ENCODE measurements at regions not wholly inside any gene's neighbourhood (a gene's known extent, or its start where the extent isn't known, plus 50 kb on each side); places are given as distances from the start of the nearest gene placed in this dataset.
"Not testable (repeated sequence)": the region's sequence is repeated elsewhere in the genome, so short reads cannot be mapped to it uniquely, and the experiment has no call there.

DNA sequence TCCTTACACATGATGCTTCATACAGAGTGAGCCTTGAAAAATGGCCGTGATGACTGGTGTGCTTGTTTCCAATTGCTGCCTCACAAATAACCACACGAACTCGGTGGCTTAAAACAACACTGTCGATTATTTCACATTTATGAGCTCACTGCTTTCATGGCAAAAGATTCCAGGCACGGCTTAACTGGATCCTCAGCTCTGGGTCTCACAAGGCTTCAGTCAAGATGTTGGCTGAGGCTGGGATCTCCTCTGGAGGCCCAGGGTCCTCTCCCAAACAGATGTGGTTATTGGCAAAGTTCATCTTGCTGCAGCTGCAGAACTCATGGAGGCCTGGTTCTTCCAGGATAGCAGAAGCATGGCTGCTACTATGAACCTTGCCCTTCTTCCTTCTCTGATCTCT is 144.6 kb downstream of the TFAP2C start:
- no peak for DNase-seq

DNA sequence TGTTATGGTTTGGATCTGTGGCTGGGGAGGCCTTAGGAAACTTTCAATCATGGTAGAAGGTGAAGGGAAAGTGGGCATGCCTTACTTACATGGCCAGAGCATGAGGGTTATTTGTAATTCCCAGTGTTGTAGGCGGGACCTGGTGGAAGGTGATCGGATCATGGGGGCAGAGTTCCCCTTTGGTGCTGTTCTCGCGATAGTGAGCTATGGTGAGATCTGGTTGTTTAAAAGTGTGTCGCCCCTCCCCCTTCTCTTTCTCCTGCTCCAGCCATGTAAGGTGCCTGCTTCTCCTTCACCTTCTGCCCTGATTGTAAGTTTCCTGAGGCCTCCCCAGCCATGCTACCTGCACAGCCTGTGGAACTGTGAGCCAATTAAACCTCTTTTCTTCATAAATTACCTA is 145.8 kb downstream of the TFAP2C start:
- no peak for DNase-seq

DNA sequence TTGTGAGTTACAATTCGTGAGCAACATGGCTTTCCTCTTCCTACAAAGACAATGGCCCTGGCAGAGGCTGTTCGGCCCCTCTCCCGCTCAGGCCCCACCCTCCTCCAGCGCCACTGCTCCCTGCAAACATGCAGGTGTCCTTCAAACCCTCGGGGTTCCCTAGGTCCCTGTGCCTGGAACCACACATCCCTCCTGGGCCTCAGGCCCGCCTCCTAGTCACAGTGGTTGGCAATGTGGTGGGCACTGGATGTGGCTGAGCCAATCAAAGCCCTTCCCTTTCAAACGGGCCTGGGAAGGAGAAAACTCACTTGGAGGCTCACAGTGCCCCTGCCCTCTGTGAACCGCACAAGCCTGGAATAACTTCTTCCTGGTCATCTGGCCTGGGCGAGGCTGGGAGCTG is 147.2 kb downstream of the TFAP2C start:
- DNase-seq, result no peak

DNA sequence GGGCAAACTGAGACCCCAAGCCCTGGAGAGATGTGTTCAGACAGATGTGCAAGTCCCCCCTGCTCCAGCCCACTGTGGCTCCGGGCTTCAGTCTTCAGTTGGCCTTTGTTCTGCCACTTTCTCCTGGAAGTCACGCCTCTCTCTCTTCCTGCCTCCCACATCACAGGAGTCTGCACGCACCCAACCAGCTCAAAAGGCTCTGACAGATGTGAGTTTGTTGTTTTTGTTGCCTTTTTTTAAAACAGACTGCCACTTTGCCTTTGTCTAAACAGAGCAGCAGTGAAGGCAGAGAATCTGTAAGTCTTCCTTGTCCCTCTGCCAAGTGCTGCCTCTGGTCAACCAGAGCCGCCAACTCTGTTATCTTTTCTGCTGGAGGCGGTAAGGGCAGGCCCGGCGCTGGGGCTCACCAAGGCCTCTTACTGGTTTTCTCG is 149.7 kb downstream of the TFAP2C start:
- DNase-seq, result no peak

DNA sequence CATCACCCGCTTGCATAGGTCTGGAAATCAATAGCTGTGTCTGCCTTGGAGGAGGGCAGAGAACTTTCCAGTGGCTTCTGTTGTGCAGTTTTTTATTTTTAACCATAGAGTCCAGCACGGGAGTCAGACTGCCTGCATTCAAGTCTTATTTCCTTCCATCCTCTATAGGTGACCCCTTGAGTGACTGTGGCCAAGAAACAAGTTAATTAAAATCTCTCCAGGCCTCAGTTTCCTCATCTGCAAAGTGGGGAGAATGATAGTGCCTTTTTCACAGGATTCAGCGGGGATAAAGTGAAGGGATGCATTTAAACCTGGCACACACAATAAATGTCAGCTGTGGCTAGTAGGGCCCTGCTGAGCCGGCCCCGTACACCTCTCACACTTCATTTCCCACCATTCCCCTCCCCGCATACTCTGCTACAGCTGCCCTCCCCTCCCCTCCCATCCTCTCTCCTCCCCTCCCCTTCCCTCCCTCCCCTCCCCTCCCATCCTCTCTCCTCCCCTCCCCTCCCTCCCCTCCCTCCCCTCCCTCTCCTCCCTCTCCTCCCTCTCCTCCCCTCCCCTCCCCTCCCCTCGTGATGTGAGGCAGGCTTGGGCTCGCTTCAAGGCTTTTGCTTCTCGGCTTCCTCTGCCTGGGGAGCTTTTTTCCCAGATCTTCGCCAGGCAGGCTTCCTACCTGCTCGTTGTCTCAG is 150.5 kb downstream of the TFAP2C start:
- DNase-seq, result no peak

DNA sequence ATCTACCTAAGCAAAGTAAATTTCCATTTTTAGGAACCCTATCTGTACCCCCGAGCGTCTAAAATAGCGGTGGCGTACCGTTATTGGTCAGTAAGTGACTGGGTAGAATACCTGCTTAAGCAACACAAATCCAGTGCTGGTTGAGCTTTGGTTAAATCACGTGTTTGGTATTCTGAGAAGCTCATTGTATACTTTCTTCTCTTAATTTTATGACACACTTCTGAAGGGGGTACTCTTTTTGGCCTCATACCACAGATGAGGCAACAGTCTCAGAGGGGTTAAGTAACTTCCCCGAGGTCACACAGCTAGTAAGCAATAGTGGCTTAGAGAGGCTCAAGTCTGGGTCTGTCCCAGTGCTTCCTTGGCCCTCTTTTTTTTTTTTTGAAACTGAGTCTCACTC is 151.2 kb downstream of the TFAP2C start:
- DNase-seq, result no peak

DNA sequence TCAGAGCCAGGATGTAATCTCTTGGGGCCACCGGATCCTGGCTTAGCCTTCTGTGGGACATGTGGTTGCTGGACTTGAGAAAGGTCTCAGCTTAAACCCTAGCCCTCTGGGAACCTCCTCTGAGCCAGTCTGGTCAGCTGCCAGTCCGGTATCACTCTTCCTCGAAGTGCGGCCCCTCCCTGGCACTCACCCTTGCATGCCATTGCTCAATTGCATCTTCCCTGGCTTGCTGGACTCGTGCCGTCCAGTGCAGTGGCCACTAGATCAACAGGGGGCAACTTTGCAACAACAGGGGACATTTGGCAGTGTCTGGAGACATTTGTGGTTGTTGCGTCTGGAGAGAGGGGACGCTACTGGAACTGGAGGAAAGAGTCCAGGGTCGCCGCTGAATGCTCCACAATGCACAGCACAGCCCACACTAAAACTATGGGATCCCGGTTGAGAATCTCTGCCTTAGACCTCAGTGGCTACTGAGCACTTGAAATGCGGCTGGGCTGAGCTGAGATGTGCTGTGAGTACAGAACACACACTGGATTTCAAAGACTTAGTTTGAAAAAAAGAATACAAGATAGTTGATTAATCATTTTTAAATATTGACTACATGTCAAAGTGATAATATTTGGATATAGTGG is 152.1 kb downstream of the TFAP2C start:
- DNase-seq, result no peak

DNA sequence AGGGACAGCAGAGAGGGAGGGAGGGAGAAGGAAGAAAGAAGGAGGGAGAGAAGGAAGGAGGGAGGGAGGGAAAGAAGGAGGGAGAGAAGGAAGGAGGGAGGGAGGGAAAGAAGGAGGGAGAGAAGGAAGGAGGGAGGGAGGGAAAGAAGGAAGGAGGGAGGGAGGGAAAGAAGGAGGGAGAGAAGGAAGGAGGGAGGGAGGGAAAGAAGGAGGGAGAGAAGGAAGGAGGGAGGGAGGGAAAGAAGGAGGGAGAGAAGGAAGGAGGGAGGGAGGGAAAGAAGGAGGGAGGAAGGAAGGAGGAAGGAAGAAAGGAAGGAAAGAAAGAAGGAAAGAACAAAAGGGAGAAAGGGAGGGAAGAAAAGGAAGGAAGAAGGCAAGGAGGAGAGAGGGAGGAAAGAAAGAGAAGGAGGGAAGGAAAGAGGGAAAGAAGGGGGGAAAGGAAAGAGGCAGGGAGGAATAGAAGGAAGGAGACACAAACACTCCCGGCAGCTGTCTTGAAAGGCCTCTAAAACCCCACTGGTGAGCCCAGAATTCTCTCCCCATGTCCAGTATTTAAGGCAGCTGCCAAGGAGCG is 153.0 kb downstream of the TFAP2C start:
- not testable (repeated sequence) for DNase-seq

DNA sequence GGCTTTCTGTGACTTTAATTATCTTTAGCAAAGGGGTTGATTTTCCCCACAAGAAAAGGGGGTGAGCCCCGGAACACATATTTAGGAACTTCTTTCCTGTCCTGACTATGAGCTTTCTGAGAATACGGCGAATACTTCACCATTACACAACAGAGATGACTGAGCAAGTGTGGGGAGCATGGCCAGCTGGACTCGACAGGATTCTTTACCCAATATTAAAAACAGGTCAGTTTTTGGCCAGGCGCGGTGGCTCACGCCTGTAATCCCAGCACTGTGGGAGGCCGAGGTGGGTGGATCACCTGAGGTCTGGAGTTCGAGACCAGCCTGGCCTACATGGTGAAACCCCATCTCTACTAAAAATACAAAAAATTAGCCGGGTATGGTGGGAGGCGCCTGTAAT is 153.7 kb downstream of the TFAP2C start:
- DNase-seq, result not testable (repeated sequence)

DNA sequence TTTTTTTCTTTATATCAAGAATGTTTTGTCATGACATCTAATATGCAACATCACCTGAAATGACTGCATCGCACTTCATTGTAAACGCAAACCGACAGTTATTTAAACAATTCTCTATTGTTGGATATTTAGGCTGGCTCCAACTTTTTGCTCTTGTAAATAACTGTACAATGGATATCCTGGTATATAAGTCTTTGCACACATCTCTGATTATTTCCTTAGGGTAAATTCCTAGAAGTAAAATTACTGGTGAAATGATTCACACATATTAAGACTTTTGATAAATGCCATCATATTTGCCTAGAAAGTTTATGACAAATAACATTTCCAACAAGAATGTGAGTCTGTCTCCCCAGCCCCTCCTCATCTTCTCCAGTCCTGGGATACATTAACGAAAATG is 154.7 kb downstream of the TFAP2C start:
- no peak for DNase-seq

DNA sequence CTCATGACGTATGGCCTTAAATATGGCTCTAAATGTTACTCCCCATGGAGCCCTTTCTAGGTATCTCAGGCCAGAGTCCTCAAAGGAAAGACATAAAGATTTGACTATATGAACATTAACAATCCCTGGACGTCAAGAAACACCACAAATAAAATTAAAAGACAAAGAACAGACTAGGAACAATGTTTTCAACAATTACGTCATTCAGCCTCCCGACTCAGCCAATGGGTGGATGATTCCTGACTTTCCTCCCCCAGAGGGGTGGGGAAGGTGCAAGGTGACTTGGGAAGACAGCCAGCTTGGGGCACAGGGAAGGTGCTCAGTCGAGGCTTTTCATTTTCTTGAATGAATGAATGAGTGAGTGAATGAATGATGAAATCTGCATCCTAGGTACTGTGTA is 157.4 kb downstream of the TFAP2C start:
- DNase-seq, result no peak

DNA sequence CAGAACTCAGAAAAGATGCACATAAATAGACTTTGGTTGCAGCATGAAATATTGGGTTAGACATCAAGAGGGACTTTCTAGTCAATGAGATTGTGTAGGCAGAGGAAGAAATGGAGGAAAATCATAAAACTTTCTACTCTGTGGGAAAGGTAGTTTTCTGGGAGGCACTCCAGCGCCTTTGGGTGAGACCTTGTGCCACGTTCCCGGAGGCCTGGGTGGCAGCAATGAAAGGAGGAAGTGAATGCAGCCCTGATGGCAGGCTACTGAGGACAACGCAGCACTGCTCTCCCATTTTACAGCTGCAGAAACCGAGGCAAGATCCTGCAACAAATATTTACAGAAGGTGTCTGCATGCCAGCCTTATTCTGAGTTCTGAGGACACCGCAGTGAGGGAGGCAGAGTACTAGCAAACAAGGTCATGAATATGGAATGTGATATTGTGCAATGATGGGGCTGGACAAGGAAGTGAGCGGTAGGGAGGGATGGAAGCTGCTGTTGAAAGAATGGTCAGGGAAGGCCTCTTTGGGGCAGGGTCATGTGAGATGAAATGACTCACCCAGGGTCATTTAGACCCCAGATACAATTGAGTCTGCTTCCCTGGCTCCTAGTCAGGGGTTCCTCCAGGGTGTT is 159.1 kb downstream of the TFAP2C start:
- DNase-seq, result no peak

DNA sequence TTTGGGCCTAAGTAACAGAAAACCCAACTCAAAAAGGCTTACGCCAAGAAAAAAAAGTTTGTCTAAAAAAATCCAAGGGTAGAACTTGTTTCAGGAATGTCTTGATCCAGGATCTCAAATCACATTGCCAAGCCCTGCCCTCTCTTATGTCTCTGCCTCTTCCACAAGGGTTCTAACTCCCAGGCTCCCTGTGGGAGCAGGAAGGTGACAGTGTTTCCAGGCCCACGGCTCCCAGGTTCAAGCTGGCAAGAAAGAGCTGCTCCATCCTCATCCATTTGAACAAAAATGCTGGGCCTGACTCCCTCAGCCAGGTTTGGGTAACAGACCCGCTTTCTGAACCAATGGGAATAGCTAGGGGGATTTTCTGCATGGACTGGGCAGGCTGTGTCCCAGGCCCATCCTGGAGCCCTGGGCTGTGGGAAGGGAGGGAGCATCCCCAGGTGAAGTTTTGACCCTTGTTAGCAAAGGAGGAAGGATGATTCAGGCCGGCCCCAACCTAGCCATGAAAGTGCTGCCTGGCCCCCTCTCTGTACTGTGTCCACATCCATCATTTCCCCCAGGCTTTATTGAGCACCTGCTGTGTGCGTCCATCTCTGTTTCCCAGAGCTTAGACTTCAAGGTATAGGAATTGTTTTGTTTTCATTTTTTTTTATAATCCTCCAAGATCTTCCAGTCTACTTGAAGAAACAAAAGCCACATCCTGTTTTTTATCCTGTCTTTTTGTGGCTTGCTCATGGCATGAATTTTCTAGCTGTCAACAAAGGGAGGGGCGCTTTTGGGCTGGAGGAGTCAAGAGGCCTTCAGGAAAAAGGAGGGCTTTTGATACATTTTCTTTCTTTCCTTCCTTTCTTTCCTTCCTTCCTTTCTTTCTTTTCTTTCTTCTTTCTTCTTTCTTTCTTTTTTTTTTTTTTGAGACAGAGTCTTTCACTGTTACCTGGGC is 159.8 kb downstream of the TFAP2C start:
- DNase-seq, result no peak

DNA sequence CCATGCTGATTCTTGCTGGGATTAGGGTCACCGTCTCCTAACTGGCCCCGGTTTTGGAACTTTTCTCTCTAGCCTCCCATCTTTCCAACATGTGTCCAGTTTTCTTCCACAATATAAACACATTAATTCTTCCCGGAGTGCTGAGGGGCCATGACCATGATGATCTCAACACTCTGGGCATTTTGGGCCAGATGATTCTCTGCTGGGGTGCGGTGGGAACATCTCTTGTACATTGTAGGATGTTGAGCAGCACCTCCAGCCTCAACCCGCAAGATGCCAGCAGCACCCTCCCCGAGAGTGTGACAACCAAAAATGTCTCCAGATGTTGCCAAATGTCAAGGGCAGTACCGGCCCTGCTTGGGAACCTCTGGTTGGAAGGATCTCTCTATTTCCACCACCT is 164.8 kb downstream of the TFAP2C start:
- no peak for DNase-seq

DNA sequence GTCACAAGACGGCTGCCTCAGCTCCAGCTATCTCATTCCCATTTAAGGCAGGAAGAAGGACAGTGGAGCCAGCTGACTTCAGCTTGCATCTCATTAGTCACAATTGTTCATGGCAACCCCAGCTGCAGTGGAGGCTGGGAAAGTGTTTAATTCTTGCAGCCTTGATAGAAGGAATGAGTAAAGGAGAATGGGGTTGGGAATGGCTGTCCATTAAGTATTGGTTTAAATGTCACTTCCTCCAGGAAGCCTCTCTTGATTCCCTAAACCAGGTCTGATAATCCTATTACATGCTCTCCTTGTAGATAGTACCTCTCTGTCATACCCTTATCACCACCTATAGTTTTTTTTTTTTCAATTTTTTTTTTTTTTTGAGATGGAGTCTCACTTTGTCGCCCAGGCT is 166.4 kb downstream of the TFAP2C start:
- no peak for DNase-seq

DNA sequence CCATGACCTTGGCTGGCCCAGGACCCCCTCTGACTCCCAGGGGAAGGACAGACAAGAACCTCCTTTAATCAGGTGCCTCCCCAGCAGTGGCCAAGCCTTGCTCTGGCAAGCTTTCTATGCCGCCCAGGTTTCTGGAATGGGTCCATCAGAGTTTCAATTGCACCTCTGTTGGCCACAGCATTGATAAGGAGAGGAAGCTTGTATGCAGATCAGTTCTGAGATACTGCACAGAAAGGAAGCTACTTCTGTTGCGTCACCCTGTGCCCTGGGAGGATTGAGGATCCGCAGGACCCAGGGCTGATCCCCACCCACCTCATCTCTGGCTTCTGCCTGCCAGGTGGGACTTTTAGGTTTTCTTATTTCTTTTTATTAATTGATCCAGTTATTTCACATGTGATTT is 167.2 kb downstream of the TFAP2C start:
- DNase-seq, result no peak

DNA sequence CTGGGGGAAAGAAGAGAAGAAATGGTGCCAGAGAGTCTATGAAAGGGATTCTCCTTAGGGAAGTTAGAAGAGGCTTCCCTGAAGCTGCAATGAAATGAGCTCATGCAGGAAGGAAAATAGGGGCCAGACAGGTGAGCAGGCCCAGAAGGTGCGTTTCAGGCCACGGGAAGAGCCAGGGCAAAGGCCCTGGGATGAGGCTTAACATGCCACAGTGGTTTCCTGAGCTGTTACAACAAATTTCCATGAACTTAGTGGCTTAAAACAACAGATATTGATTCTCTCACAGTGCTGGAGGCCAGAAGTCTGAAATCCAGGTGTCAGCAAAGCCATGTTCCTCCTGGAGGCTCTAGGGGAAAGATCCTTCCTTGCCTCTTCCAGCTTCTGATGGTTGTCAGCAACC is 167.9 kb downstream of the TFAP2C start:
- DNase-seq, result no peak

DNA sequence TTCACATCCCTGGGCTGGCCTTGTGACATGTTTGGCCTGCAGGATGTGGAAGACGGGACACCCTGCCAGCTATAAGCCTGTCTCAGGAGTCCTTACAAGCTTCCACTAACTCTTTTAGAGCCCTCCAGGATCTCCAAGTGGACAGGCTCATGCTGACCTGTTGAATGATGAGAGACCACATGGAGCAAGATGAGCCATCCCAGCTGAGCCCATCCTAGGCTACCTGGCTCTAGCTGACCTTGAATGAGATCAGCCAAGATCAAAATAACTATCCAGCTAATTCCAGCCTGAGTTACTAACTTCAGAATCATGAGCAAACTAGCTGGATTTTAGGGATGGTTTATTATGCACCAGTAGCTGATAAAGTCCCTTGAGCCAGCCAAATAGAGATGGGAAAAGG is 169.5 kb downstream of the TFAP2C start:
- DNase-seq, result no peak

DNA sequence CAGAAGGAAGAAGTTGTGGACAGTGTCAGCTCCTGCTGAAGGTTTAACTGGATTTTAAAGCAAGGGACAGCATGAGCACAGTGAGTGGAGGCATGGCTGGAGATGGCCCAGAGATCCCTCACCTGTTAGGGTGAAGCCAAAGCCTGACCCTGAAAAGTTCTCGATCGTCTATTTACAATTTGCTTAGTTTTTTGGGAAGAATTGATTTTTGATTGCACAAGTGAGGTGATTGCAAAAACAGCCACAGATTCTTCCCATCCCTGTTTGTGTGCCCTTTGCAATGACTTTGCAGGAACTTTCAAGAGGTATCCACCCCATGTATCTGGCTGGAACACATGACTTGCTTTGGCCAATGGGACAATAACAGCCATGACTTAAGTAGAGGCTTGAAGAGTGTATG is 170.1 kb downstream of the TFAP2C start:
- no peak for DNase-seq

DNA sequence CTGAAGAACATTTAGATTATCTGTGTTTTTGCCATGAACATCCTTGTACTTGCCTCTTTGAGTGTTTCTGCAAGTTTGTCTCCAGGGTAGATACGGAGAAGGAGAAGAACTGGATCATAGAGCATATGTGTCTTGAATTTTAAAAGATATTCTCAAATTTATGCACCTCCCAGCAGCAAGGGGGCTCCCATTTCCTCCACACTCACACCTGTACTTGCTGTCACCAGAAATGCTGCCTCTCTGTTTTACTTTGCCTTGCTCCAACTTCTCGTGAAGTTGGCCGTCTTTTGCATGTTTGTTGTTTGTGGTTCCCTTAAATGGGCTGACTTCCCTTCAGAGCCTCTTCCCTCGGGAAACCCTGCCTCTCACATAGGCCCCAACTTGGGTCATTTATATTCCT is 171.0 kb downstream of the TFAP2C start:
- no peak for DNase-seq

DNA sequence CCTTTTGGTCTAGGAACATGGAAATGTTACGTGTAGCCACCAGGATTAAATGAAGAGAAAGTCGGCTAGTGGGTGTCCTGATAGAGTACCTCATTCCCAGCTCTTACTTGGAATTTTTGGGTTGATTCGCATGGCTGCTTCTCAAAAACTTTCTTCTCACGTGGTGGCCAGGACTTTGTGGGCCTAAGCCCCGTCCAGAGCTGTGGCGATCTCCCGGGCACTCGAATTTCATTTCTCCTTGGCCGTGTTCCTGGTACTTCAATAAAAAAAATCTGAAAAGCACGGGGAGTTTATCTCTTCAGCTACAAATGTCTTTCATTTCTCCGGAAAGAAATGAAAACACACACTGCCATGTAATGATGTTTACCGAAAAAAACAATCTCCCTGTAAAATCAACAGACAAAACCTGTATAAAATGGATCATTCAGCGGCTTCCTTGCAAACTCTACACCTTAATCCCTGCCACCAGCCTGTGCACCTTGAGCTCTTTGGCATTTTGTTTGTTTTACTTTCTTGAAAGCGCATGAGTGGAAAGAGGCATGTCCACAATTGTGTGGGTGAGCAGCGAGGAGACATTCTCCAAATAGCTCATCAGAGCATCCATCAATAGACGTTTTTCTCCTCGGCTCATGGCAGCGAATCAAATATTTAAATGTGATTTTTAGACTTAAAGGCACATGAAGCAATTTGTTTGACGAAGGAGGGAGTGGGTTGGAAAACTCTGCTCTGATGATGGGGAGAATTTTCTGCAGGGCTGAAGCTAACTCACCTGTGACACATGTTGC is 173.1 kb downstream of the TFAP2C start:
- no peak for DNase-seq

DNA sequence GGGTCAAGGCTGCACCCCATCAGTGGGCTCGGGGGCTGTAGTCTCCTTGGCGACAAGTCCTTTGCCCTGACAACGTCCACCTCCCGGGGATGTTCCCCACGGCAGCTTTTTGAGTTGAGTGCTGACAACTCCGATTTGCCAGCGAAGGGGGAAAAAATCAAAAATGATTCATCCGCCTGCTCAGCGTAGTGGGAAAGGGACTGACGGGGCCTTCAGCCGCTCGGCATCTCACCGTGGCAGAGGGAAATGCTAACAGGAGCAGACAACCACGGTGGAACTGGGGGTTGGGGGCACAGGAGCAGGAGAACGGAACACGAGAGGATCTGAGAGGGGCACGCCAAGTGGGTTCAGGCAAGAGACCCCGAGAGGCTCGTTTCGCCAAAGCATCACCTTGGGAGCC is 173.7 kb downstream of the TFAP2C start:
- DNase-seq, result no peak
